Peyer's patch (tissue), 4 donors: ENCODE measurements at regions not wholly inside any gene's neighbourhood (a gene's known extent, or its start where the extent isn't known, plus 50 kb on each side); places are given as distances from the start of the nearest gene placed in this dataset.

Source experiments
- DNase-seq, 3 donors: peaks; one replicate each; pipeline ENCODE4 v3.0.0-alpha.2; 2017 to 2019
- H3K27ac ChIP-seq, 4 donors: fragments of 200-600 bp; sonication (generic); one replicate each; pipeline ENCODE4 v1.5.1; 2016 to 2019
- H3K27me3 ChIP-seq, 2 donors: fragments of 200-600 bp; sonication (generic); one replicate each; pipeline ENCODE4 v1.5.1; 2019
- H3K36me3 ChIP-seq, 3 donors: fragments of 200-600 bp; sonication (generic); one replicate each; pipeline ENCODE4 v1.5.1; 2016 to 2019
- H3K4me1 ChIP-seq, 4 donors: fragments of 200-600 bp; sonication (generic); one replicate each; pipeline ENCODE4 v1.5.1; 2016 to 2019
- H3K4me3 ChIP-seq, 4 donors: fragments of 200-600 bp; sonication (generic); 1 replicate in 3 of 4; 2 replicates in 1 of 4; pipeline ENCODE4 v1.5.1; 2016 to 2019; ENCODE audit warnings: mild to moderate bottlenecking in 1 of 4
- H3K9me3 ChIP-seq, 4 donors: fragments of 200-600 bp; sonication (generic); one replicate each; pipeline ENCODE4 v1.5.1; 2016 to 2019; ENCODE audit warnings: mild to moderate bottlenecking in 1 of 4
- CTCF ChIP-seq, 6 experiments: fragments of 450-650 bp in 4 of 6; fragments of 200-600 bp in 2 of 6; sonication (generic) in 1 of 6; IDR thresholded peaks; one replicate each; pipeline ENCODE4 v1.5.1; 2017 to 2019; ENCODE audit warnings: antibody characterized with exemption in 6 of 6, mild to moderate bottlenecking in 3 of 6, moderate library complexity in 1 of 6
- POLR2A ChIP-seq, 2 donors: fragments of 450-650 bp; IDR thresholded peaks; one replicate each; pipeline ENCODE4 v1.5.1; 2017; ENCODE audit warnings: antibody characterized with exemption in 2 of 2, mild to moderate bottlenecking in 2 of 2, moderate library complexity in 2 of 2

- H3K4me1 ChIP-seq, result no peaks in the 10 kb centered on the region
- no peaks in the 10 kb centered on the region for H3K36me3 ChIP-seq
- no peaks in the 10 kb centered on the region for H3K9me3 ChIP-seq
- H3K4me3 ChIP-seq, result no peak overlapping the region
- no peak overlapping the region for H3K27ac ChIP-seq
- H3K27me3 ChIP-seq, result no peaks in the 10 kb centered on the region
- TF ChIP-seq CTCF (IDR thresholded peaks at IDR 0.05) (no peak), POLR2A (IDR thresholded peaks at IDR 0.05) (no peak)
- no peak for DNase-seq
Observed at GRCh38 chr6:102980951-102981350, 1587.4 kb downstream of the GRIK2 start.

- no peak overlapping the region for H3K4me3 ChIP-seq
Observed at GRCh38 chr6:102961902-102962301, 1568.4 kb downstream of the GRIK2 start.

GRCh38 chr6:102950967-102951366 is 1557.5 kb downstream of the GRIK2 start:
- no peaks in the 10 kb centered on the region for H3K36me3 ChIP-seq
- no peak for DNase-seq
- no peaks in the 10 kb centered on the region for H3K27me3 ChIP-seq
- H3K27ac ChIP-seq, result no peak overlapping the region
- no peaks in the 10 kb centered on the region for H3K4me1 ChIP-seq
- no peaks in the 10 kb centered on the region for H3K9me3 ChIP-seq
- TF ChIP-seq CTCF (IDR thresholded peaks at IDR 0.05) (no peak), POLR2A (IDR thresholded peaks at IDR 0.05) (no peak)
- H3K4me3 ChIP-seq, result no peak overlapping the region

More at GRCh38 chr6:102961902-102962301, 1568.4 kb downstream of the GRIK2 start:
- DNase-seq, result no peak
- H3K36me3 ChIP-seq, result no peaks in the 10 kb centered on the region
- H3K4me1 ChIP-seq, result no peaks in the 10 kb centered on the region
- H3K9me3 ChIP-seq, result no peaks in the 10 kb centered on the region
- no peaks in the 10 kb centered on the region for H3K27me3 ChIP-seq
- no peak overlapping the region for H3K27ac ChIP-seq
- no peak for TF ChIP-seq POLR2A (IDR thresholded peaks at IDR 0.05)
- TF ChIP-seq CTCF (IDR thresholded peaks at IDR 0.05), result no peak

- no peak for DNase-seq
- no peak overlapping the region for H3K4me3 ChIP-seq
- H3K4me1 ChIP-seq, result no peaks in the 10 kb centered on the region
- TF ChIP-seq POLR2A (IDR thresholded peaks at IDR 0.05), result no peak
- no peaks in the 10 kb centered on the region for H3K36me3 ChIP-seq
- no peaks in the 10 kb centered on the region for H3K9me3 ChIP-seq
- no peaks in the 10 kb centered on the region for H3K27me3 ChIP-seq
- H3K27ac ChIP-seq, result no peak overlapping the region
Observed at GRCh38 chr6:102944475-102944874, 1551.0 kb downstream of the GRIK2 start.

- no peak for DNase-seq
- Histone ChIP-seq H3K9me3 (no peaks in the 10 kb centered on the region), H3K36me3 (no peaks in the 10 kb centered on the region), H3K27ac (no peak overlapping the region), H3K4me3 (no peak overlapping the region), H3K27me3 (no peaks in the 10 kb centered on the region), H3K4me1 (no peaks in the 10 kb centered on the region)
- no peak for TF ChIP-seq CTCF (IDR thresholded peaks at IDR 0.05)
- no peak for TF ChIP-seq POLR2A (IDR thresholded peaks at IDR 0.05)
Observed at GRCh38 chr6:102942206-102942605, 1548.7 kb downstream of the GRIK2 start.

- H3K27ac ChIP-seq, result no peak overlapping the region
- H3K4me1 ChIP-seq, result no peaks in the 10 kb centered on the region
- TF ChIP-seq CTCF (IDR thresholded peaks at IDR 0.05) (no peak), POLR2A (IDR thresholded peaks at IDR 0.05) (no peak)
- H3K36me3 ChIP-seq, result no peaks in the 10 kb centered on the region
- no peak for DNase-seq
- H3K9me3 ChIP-seq, result no peaks in the 10 kb centered on the region
- H3K4me3 ChIP-seq, result no peak overlapping the region
- no peaks in the 10 kb centered on the region for H3K27me3 ChIP-seq
Observed at GRCh38 chr6:102936959-102937358, 1543.5 kb downstream of the GRIK2 start.
